ENCODE measurements at regions not wholly inside any gene's neighbourhood (a gene's known extent, or its start where the extent isn't known, plus 50 kb on each side); places are given as distances from the start of the nearest gene placed in this dataset.

- no peaks in the 10 kb centered on the region for H3K9me3 Mint-ChIP-seq
- DNase-seq, result no peak
- no peaks in the 10 kb centered on the region for H3K4me1 Mint-ChIP-seq
- H3K27ac Mint-ChIP-seq, result no peak overlapping the region
- no peak overlapping the region for H3K4me3 Mint-ChIP-seq
- H3K36me3 Mint-ChIP-seq, result no peaks in the 10 kb centered on the region
- peaks cover 4% of the 10 kb centered on the region for H3K27me3 Mint-ChIP-seq
- CTCF ChIA-PET, result interaction anchor here (1.1 to 3.3 kb wide), 2 partner anchors 17 to 478 kb away, joined by 3 to 11 read pairs; no protein-coding TSS in a partner anchor
These were observed 50.3 kb downstream of the NALF2 start for GRCh38 chrX:69554321-69554947.

- Mint-ChIP-seq H3K4me1 (no peaks in the 10 kb centered on the region), H3K4me3 (no peak overlapping the region), H3K27me3 (peaks cover 4% of the 10 kb centered on the region), H3K36me3 (no peaks in the 10 kb centered on the region), H3K9me3 (no peaks in the 10 kb centered on the region), H3K27ac (no peak overlapping the region)
- CTCF ChIA-PET, result no interaction called here
- DNase-seq, result no peak
These were observed 51.4 kb downstream of the NALF2 start for GRCh38 chrX:69555481-69556041.

- no peak for DNase-seq
- Mint-ChIP-seq H3K27ac (no peak overlapping the region), H3K9me3 (no peaks in the 10 kb centered on the region), H3K4me1 (no peaks in the 10 kb centered on the region), H3K36me3 (no peaks in the 10 kb centered on the region), H3K27me3 (peaks cover 4% of the 10 kb centered on the region), H3K4me3 (no peak overlapping the region)
- CTCF ChIA-PET, result no interaction called here
These were observed 52.2 kb downstream of the NALF2 start for GRCh38 chrX:69556060-69557011.

GRCh38 chrX:69562904-69563578, 52.9 kb upstream of the EDA start:
- H3K9me3 Mint-ChIP-seq, result no peaks in the 10 kb centered on the region
- no peaks in the 10 kb centered on the region for H3K36me3 Mint-ChIP-seq
- no peak for DNase-seq
- no peak overlapping the region for H3K4me3 Mint-ChIP-seq
- no peaks in the 10 kb centered on the region for H3K27me3 Mint-ChIP-seq
- no peaks in the 10 kb centered on the region for H3K4me1 Mint-ChIP-seq
- no peak overlapping the region for H3K27ac Mint-ChIP-seq
- CTCF ChIA-PET, result no interaction called here

GRCh38 chrX:69564665-69565064, 51.2 kb upstream of the EDA start:
- H3K27me3 Mint-ChIP-seq, result no peaks in the 10 kb centered on the region
- H3K4me1 Mint-ChIP-seq, result no peaks in the 10 kb centered on the region
- no peak overlapping the region for H3K27ac Mint-ChIP-seq
- no peak for DNase-seq
- H3K4me3 Mint-ChIP-seq, result no peak overlapping the region
- CTCF ChIA-PET, result no interaction called here
- H3K36me3 Mint-ChIP-seq, result no peaks in the 10 kb centered on the region
- no peaks in the 10 kb centered on the region for H3K9me3 Mint-ChIP-seq

- Mint-ChIP-seq H3K27ac (no peak overlapping the region), H3K4me3 (no peak overlapping the region), H3K36me3 (no peaks in the 10 kb centered on the region), H3K27me3 (no peaks in the 10 kb centered on the region), H3K4me1 (no peaks in the 10 kb centered on the region), H3K9me3 (no peaks in the 10 kb centered on the region)
- CTCF ChIA-PET, result no interaction called here
- no peak for DNase-seq
These were observed 50.6 kb upstream of the EDA start for GRCh38 chrX:69565247-69565815.

Data from activated naive CD4-positive, alpha-beta T cell treated with anti-CD3 and anti-CD28 coated beads, Interleukin-2, amount 10 ng/mL, durations not matched to agents 7 days and 5 days (primary cell).